Stimulated activated naive CD4-positive, alpha-beta T cell (primary cell): ENCODE measurements at regions not wholly inside any gene's neighbourhood (a gene's known extent, or its start where the extent isn't known, plus 50 kb on each side); places are given as distances from the start of the nearest gene placed in this dataset.

Experiments used
- DNase-seq, 6 experiments: peaks; one replicate each; lab custom pipeline; 2025; lab: John Stamatoyannopoulos, UW

DNA sequence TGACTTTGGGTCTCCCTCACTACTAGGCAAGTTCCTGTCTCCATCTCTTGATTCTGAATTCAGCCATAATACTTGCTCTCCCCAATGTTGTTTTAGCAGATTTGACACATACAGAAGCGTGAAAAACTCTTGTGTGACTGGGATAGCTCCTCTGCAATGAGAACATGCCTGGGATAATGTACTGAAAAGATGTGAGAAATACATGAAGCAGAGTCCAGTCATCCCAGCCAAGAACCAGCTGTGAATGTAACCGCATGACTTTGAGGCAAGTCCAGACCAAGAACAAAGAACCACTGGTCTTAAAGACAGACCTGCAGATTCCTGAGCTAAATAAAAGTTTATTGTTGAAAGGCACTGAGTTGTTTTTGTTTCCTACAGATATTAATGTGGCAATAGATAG, 135.0 kb downstream of the NMUR2 start:
- no peak for DNase-seq

DNA sequence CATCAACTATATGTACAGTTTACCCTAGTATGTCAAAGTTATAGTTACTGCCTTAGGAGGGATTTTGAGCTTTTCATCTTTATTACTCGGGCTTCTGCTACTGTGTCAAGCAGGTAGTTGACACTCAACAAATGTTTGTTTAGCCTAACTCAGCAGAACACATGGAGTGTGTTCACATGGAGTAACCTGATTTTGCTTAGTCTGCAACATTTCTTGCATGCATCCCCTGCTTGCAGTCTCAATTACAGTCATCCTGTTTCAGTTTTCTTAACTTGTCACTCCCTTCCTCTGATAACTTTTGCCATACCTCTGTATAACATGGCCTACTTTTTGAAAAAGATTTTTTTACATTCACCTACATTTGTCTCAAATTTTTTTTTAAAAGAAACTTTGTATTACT, 135.5 kb downstream of the NMUR2 start:
- DNase-seq = no peak

DNA sequence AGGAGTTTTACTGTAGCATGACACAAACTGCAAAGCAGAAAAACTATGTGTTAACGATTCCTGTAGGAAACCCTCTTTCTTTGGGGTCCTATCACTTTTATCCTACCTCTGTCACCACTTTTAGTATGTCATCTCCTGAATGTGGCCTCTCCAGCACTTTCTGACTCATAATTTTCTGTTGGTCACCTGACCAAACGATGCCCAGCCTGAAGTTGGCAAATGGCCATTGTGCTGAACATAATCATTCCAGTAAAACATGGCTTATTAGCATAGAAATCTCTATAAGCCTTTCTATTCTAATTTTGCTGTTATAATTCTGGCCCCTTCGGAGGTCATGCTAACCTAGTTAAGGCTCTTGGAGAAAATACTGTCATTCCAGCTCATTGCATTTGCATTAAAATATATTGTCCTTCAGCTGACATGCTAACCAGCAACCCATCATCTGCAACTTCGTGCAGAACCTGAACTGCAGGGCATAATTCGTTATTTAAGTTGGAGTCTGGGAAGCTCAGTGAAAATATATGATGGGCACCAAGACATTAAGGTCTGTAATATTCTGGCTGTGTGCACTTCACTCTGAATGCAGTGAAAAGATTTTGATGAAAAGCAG, 140.3 kb downstream of the NMUR2 start:
- no peak for DNase-seq

DNA sequence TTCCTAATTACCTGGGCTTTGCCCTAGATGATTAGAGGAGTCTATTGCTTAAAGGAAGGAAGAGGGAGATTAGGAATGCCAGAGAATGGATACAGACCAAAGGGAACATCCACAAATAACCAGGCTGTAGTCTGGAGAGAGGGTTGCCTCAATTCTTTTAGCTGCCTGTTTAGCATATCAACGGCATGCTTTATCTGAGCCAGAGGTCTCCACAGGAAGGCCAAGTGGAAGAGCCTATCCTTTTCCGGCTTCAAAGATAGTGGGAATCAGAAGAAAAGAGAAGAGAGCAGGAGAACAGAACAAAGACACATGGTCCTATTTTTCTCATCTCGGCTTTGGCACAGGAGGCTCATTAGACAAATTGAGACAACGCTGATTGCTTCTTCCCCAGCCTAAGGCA, 142.4 kb downstream of the NMUR2 start:
- no peak for DNase-seq

DNA sequence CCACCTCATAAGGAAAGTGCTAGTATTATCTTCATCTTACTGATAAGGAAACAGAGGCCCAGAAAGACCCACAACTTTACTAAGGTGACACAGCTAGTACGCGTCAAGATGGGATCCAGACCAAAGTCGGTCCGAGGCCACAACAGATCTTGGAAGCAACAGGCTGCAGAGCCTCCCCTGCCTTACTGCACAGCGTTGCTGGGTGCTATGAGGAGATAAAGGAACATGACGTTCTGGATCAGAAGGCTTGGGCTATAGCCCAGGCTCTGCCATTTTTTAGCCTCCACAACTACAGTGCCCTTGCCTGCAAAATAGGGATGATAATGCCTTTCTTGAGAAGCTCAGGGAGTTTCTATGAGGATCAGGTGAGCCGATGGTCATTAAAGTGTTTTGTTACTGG, 144.1 kb downstream of the NMUR2 start:
- no peak for DNase-seq

DNA sequence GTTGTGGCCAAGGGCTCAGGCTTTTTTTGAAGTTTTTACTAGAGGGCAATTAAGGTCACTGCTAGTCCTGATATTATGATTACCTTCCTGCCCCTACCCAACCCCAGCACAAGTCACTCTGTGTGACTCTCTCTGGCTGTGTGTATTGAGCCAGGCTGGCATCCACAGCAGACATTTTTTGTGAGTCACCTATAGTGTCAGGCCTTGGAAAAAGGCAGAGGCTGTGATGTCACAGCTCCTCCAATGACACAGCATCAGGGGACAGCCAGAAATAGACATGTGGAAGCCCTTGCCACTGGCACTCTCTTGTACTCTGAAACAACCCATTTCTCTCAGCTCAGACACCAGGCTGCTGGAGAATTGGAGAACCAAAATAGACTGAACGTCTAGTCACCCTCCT, 145.4 kb downstream of the NMUR2 start:
- no peak for DNase-seq

DNA sequence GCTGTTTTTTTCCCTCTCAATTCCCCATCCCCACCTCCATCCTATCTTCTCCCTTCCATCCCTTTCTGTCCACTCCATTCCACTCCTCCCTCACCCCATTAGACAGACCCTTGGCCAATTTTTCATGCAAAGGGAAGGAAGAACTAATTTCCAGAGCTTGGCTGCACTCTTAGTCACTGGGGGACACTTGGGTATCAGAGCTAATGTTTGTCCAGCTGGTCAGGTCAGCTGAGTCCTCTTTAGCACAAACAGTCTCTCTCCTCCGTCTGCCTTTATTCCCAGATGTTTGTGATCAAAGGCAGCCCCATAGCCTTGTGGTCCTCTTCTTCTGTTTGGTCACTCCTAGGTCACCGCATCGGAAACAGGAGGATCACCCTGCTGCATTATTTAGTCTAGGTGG, 148.5 kb downstream of the NMUR2 start:
- no peak for DNase-seq

DNA sequence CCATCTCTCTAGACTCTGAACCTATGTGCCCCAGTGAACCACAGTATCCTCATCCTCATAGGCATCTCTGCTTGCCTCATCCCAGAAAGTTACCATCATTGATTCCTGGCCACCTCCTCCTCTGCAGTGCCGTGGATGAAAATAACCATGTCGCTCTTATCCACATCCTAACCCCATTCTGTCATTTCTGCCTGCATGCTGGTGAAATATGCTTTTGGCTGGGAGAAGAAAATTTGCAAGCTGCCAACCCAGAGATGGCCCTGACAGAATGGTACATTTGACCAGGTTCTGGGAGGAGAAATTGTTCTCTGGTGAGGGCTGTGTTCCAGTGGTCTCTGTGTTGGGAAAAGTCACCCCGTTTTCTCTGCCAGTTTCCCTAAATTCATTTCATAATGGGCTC, 149.7 kb downstream of the NMUR2 start:
- DNase-seq = no peak

DNA sequence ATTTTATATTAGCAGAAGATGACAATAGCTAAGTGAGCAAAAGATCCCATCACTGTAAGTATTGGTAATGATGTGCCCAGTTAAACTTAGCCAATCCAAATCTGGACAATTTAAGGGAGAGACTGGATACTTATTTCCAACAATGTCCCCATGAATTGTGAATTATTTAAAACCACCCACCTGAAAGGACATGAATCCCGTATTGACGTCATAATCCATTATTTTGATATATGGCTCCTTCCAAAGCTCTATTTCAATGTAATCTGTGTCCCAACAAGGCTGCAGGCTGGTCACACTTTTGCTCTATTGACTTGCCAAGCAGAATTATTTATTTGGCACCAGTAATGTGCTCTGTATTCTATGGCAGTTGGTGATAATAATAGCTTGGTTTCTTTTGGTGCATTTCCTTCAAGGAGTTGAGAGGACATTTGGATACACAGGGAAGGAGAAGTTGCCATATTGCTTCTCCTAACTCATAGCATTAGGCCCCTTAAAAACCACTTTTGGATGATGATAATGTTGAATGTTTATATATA, 157.2 kb downstream of the NMUR2 start:
- no peak for DNase-seq

DNA sequence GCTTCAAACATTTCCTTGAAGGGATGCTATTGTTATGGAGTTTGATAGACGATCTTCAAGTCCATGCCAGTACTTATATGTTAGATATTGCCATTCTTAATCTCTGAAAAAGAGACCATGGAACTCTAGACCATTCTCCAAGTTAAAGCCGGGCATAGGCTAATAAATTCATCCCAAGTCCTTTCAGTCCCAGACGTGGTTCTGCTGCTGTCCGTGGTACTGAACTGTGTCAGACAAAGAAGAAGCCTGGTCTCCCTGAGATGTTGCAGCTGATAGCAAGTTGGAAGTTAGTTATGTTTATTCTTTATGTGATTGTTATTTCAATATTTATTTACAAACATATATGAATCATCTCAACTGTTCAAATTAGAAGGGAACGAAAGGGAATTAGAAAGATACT, 158.7 kb downstream of the NMUR2 start:
- DNase-seq = no peak

DNA sequence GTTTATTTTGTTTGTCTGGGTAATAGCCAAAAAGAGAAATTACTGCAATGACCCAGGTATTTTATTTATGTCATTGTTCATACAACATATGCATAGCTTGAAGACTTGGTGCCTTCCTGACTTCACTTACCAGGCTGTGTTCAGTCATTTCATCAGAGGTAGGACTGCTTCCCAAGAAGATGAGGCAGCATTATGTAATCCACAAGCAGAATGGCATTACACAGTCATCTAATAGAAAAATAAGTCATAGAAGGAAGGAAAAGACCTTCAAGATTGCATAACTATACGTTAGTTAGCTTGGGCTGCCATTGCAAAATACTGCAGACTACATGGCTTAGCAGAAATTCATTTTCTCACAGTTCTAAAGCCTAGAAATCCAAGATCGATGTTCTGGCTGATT, 167.5 kb downstream of the NMUR2 start:
- no peak for DNase-seq

DNA sequence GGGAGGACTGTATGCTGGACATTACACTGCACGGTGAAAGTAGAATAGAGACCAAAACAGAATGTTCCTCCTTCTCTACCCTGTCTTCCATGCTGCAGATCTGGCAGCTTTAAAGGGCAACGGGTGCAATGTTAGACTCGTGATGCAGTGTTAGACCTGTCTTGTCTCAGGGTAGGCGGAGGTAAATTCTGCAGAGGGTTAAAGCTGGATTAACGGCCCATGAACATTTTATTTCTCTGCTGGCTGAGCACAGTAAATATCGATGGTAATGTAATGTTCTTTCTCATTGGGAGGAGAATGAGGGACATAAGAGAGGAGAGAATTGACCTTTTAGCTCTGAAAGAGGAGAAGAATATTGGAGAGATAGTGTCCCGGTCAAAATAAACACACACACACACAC, 178.9 kb downstream of the NMUR2 start:
- no peak for DNase-seq

DNA sequence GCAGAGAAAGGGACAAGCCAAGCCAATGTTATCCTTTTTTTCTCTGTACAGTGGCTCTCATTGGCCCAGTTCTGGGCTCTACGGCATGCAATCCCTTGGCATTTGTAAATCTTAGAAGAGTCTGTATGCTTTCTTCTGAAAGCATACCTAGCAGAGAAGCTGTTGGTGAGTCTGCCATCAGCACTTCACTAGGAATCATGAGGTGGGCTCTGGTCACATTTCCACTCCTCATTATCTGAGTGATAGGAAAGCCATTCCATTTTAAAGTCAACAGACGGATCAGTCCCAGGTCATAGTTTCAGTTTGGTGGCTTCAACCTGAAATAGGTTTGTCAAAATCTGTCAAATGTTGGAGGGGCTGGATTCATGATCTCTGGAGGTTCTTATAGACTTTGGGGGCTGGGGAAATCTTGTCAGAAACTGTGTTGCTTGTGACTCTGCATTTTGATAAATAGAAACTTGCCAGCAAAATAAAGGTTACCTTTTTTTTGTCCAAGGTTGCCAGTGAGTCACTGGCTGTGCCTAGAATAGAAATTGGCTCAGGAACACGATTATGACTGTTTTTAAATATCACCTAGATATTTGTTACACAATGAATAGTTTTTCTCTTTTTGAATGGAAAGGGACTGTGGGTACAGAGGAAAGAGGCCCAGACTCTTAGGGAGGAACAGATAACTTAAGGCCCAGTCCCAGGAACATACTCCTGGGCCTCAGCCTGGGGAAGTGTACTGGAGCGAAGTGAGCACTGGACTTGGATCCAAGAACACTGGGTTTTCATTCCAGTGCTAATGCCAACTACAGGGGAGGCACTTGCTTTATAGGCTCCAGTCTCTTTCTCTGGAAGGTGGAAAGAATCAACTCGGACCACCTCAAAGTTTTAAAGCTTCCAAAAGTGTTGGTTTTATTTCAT, 183.1 kb downstream of the NMUR2 start:
- no peak for DNase-seq

DNA sequence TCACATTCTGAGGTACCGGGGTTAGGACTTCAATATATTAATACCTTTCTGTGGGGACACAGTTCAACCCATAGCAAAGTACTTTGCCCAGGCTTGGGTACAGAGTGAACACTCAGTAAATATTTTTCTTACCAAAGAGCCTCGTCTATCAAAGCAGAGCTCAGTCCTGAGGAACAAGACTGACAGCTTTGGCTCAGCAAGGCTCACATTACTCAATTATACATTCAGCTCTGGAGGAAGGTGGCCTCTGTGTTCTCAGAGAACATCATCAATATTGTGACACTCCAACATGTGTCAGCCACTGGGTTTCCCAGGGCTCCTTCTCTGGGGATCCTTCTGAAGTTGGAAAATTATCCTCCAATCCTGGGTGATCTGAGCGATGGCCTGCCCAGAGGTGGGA, 186.4 kb downstream of the NMUR2 start:
- no peak for DNase-seq

DNA sequence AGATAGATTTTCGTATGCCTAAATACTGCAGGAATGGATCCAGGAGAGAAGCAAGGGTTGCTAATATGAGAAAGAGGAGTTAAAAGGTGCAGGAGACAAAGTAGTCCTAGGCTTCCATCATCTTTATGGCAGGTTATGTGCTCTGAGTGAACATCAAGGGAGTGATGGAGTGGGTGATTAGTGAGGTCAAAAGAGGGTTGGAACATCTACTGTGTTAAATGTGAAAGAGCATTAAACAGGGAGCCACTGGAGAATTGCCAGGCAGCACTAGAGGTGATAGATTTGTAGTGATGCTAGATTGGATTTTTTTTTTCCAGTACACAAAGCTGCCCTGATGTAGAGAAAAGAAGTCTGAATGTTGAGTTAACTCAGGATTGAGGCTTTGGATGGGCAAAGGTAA, 199.3 kb downstream of the NMUR2 start:
- DNase-seq = no peak

DNA sequence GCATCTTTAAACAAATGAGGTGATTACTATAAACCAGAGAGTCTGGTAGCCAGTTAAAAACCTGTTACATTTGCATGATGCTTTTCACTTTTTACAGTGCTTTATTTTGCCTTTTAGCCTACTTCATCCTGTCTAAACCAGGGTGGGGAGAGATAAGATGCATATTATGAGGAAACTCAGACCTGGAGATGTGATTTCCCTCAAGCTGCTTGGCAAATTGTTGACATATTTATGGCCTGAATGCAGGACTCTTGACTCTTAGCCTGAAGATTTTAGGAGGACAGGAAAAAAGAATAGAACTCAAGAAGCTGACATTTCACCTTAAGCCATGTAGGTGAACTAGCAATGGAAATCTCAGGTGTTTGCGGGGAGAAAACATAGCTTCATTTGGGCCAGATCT, 202.8 kb downstream of the NMUR2 start:
- DNase-seq = no peak

DNA sequence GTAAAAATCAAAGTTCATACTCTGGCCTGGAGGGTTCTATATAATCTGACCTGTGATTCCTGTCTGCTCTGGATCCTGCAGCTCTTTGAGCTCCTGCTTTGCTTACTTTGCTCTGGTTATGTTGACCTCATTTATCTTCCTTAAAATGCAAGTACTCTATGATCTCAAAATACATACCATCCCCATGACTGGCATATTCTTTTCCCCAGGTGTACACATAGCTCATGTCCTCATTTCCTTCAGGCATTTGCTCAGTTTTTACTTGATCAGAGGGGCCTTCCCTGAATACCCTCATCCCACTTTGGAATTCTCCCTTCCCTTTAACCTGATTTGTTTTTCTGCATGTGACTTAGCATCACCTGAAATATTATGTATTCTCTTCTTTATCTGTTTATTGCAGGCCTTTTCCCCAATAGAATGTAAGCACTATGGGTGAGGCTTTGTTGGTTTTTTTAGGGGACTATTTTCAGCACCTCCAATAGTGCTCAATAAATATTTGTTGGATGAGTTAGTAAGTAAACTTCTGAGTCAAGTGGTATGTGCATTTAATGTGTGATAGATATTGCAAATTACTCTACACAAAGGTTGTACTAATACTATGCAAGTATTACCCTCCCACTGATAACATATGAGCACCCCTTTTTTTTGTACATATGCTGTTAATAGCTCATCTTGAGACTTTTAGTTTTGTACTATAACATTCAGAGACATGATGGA, 211.5 kb downstream of the NMUR2 start:
- DNase-seq = no peak

DNA sequence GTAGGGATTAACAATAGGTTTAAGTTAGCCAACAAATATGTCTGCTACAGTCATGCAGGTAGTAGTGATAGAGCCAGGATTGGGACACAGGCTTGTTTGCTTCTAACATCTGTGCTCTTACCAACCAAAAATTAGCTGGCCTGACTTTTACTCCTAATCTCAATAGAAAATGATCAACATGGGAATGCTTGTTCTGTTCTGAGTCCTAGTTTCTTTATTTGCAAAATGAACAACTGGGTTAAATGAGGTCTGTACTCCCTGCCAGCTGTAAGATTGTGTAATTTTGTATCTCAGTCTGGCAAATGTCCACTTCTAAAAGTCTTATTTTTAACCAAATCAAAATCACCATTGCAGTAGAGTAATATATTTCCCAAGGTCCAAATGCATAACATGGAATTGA, 216.8 kb downstream of the NMUR2 start:
- no peak for DNase-seq

DNA sequence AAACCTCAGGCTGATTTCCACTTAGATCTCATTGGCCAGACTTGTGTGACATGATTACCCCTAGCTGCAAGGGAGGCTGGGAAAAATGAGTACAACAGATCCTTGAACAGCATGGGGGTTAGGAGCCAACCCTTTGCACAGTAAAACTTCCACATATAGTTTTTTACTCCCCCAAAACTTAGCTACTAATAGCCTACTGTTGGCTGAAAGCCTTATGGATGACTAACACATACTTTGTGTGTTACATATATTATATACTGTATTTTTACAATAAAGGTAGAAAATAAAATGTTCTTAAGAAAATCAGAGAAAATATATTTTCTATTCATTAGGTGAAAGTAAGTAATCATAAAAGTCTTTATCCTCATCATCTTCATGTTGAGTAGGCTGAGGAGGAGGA, 217.4 kb downstream of the NMUR2 start:
- DNase-seq = no peak

DNA sequence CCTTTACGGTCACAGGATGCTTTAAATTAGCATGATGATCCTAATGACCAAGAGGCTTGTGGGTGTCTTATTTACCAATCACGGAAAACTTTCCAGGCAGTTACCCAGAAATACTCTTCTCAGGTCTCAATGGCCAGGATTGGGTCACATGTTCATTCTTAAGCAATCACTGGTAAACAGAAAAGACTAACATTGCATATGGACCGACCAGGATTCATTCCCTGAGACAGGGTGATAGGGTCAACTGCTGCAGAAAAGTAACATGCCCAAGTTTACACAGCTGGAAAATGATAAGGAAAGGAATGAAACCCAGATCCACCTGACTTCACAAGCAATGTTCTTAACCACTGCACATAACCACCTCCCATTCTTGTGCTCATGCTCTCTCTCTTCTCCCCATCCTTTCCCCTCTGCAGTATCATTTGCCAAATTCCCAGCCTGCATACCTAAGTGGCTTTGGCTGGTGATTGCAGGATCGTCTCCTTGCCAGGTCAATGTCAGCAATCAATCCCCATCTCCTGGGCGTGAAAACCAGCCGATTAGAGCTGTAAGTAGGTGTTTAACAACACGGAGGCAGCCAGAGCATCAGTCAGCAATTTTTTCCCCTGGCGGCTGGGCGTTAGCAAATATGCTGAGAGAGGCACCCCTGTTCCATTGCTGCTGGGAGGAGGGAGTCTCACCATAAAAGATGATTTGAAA, 219.4 kb downstream of the NMUR2 start:
- no peak for DNase-seq

DNA sequence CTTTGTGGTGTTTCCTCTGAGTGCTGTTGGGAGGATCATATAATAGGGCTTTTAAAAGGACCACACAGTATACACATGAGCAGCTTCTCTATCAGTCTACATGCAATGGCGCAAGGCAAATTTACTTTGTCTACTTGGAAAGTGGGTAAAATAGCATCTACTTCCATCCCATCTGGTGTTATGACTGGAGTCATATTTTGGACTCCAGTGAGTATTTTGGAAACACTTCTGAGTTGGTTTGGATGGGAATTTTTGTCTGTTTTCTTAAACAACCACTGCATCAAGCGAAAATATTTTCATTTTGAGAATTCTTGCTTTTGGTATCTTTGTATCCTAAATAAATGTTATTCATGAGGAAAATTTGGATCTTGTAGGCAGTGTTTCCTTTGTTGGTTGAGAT, 220.8 kb downstream of the NMUR2 start:
- DNase-seq = no peak

DNA sequence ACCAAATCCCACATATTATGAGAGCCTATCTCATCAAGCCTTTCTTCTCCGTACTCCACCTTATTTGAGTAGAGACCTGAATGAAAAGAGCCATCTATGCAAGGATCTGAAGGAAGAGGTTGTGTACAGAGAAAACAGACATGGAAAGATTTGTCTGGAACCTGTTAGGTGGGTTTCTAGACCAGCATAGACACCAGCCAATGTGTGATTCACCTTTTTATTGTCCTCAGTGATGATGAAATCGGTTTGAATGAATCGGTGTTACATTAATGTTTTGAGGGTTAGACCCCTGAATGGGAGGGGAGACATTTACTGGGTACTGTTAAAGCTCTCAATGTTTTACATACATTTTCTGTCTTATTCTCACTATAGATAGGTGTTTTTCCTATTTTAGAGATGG, 223.6 kb downstream of the NMUR2 start:
- DNase-seq = no peak
